ENCODE measurements at regions not wholly inside any gene's neighbourhood (a gene's known extent, or its start where the extent isn't known, plus 50 kb on each side); places are given as distances from the start of the nearest gene placed in this dataset.
"Not testable (repeated sequence)": the region's sequence is repeated elsewhere in the genome, so short reads cannot be mapped to it uniquely, and the experiment has no call there.

GRCh38 chr15:53193149-53193548, 403.0 kb upstream of the ONECUT1 start:
- Histone ChIP-seq H3K4me3 (ENCODE audit: low read depth, low read length, poor library complexity, severe bottlenecking) (no peak overlapping the region), H3K9ac (ENCODE audit: low read length) (no peak overlapping the region), H3K4me2 (ENCODE audit: low read length) (no peak overlapping the region), H3K27me3 (ENCODE audit: insufficient read depth, low read length) (no peaks in the 10 kb centered on the region), H4K20me1 (ENCODE audit: insufficient read depth, low read length) (no peaks in the 10 kb centered on the region), H3K79me2 (ENCODE audit: insufficient read depth, low read length) (no peaks in the 10 kb centered on the region), H3K9me2 (ENCODE audit: low read depth, low read length) (no peaks in the 10 kb centered on the region), H3K36me3 (ENCODE audit: insufficient read depth, low read length) (no peaks in the 10 kb centered on the region), H3K9me3 (ENCODE audit: low read length) (no peaks in the 10 kb centered on the region), H3K27ac (ENCODE audit: low read depth, low read length, poor library complexity, severe bottlenecking) (no peak overlapping the region), H3K4me1 (ENCODE audit: insufficient read depth, low read length, severe bottlenecking) (no peaks in the 10 kb centered on the region), H2AFZ (ENCODE audit: low read length) (no peak overlapping the region), H3F3A (ENCODE audit: insufficient read depth, low read length) (no peaks in the 10 kb centered on the region)
- TF ChIP-seq EZH2 (IDR thresholded peaks at IDR 0.05; ENCODE audit: borderline replicate concordance, low read length) = no peak
- TF ChIP-seq CTCF (IDR thresholded peaks at IDR 0.05; ENCODE audit: low read length) = no peak

- Histone ChIP-seq H3K79me2 (ENCODE audit: insufficient read depth, low read length) (no peaks in the 10 kb centered on the region), H3K9me2 (ENCODE audit: low read depth, low read length) (no peaks in the 10 kb centered on the region), H3K9ac (ENCODE audit: low read length) (no peak overlapping the region), H3K4me3 (ENCODE audit: low read depth, low read length, poor library complexity, severe bottlenecking) (no peak overlapping the region), H3K27me3 (ENCODE audit: insufficient read depth, low read length) (no peaks in the 10 kb centered on the region), H4K20me1 (ENCODE audit: insufficient read depth, low read length) (no peaks in the 10 kb centered on the region), H3K27ac (ENCODE audit: low read depth, low read length, poor library complexity, severe bottlenecking) (no peak overlapping the region), H3K36me3 (ENCODE audit: insufficient read depth, low read length) (no peaks in the 10 kb centered on the region), H3K4me1 (ENCODE audit: insufficient read depth, low read length, severe bottlenecking) (no peaks in the 10 kb centered on the region), H3K4me2 (ENCODE audit: low read length) (no peak overlapping the region), H3K9me3 (ENCODE audit: low read length) (no peaks in the 10 kb centered on the region), H2AFZ (ENCODE audit: low read length) (no peak overlapping the region), H3F3A (ENCODE audit: insufficient read depth, low read length) (no peaks in the 10 kb centered on the region)
- no peak for TF ChIP-seq CTCF (IDR thresholded peaks at IDR 0.05; ENCODE audit: low read length)
- TF ChIP-seq EZH2 (IDR thresholded peaks at IDR 0.05; ENCODE audit: borderline replicate concordance, low read length) = no peak
Observed at GRCh38 chr15:53189860-53190259, 399.7 kb upstream of the ONECUT1 start.

GRCh38 chr15:53183449-53183848, 393.3 kb upstream of the ONECUT1 start:
- not testable (repeated sequence) for H3K36me3 ChIP-seq (ENCODE audit: insufficient read depth, low read length); H3K27ac ChIP-seq (ENCODE audit: low read depth, low read length, poor library complexity, severe bottlenecking); H3K9me3 ChIP-seq (ENCODE audit: low read length); H4K20me1 ChIP-seq (ENCODE audit: insufficient read depth, low read length); H3K27me3 ChIP-seq (ENCODE audit: insufficient read depth, low read length); H3K4me3 ChIP-seq (ENCODE audit: low read depth, low read length, poor library complexity, severe bottlenecking); H3K4me2 ChIP-seq (ENCODE audit: low read length); H3K9me2 ChIP-seq (ENCODE audit: low read depth, low read length); H3K4me1 ChIP-seq (ENCODE audit: insufficient read depth, low read length, severe bottlenecking); H3K79me2 ChIP-seq (ENCODE audit: insufficient read depth, low read length); H3K9ac ChIP-seq (ENCODE audit: low read length); H2AFZ ChIP-seq (ENCODE audit: low read length); H3F3A ChIP-seq (ENCODE audit: insufficient read depth, low read length)

- Histone ChIP-seq H3K4me1 (ENCODE audit: insufficient read depth, low read length, severe bottlenecking) (no peaks in the 10 kb centered on the region), H3K36me3 (ENCODE audit: insufficient read depth, low read length) (no peaks in the 10 kb centered on the region), H3K4me3 (ENCODE audit: low read depth, low read length, poor library complexity, severe bottlenecking) (no peak overlapping the region), H2AFZ (ENCODE audit: low read length) (no peak overlapping the region), H4K20me1 (ENCODE audit: insufficient read depth, low read length) (no peaks in the 10 kb centered on the region), H3K27ac (ENCODE audit: low read depth, low read length, poor library complexity, severe bottlenecking) (no peak overlapping the region), H3F3A (ENCODE audit: insufficient read depth, low read length) (no peaks in the 10 kb centered on the region), H3K4me2 (ENCODE audit: low read length) (no peak overlapping the region), H3K79me2 (ENCODE audit: insufficient read depth, low read length) (no peaks in the 10 kb centered on the region), H3K27me3 (ENCODE audit: insufficient read depth, low read length) (no peaks in the 10 kb centered on the region), H3K9me2 (ENCODE audit: low read depth, low read length) (no peaks in the 10 kb centered on the region), H3K9ac (ENCODE audit: low read length) (no peak overlapping the region), H3K9me3 (ENCODE audit: low read length) (no peaks in the 10 kb centered on the region)
- no peak for TF ChIP-seq EZH2 (IDR thresholded peaks at IDR 0.05; ENCODE audit: borderline replicate concordance, low read length)
- no peak for TF ChIP-seq CTCF (IDR thresholded peaks at IDR 0.05; ENCODE audit: low read length)
Observed at GRCh38 chr15:53171571-53171970, 381.4 kb upstream of the ONECUT1 start.

Data from OCI-LY1 (cell line).